Esophagus muscularis mucosa (tissue), 3 donors: ENCODE measurements at regions not wholly inside any gene's neighbourhood (a gene's known extent, or its start where the extent isn't known, plus 50 kb on each side); places are given as distances from the start of the nearest gene placed in this dataset.

Experiments
- POLR2AphosphoS5 ChIP-seq, 2 donors: sonication (generic); formaldehyde crosslinking; IDR thresholded peaks; one replicate each; pipeline ENCODE4 v1.6.1; 2017; ENCODE audit warnings: antibody characterized with exemption in 2 of 2
- TF ChIP-seq, protein P1 (sequence below), 3 experiments: fragments of 200-600 bp in 2 of 3; fragments of 450-650 bp in 1 of 3; sonication (generic) in 2 of 3; IDR thresholded peaks; one replicate each; pipeline ENCODE4 v1.5.1; 2017 to 2019; ENCODE audit warnings: antibody characterized with exemption in 3 of 3, mild to moderate bottlenecking in 2 of 3, moderate library complexity in 1 of 3

DNA sequence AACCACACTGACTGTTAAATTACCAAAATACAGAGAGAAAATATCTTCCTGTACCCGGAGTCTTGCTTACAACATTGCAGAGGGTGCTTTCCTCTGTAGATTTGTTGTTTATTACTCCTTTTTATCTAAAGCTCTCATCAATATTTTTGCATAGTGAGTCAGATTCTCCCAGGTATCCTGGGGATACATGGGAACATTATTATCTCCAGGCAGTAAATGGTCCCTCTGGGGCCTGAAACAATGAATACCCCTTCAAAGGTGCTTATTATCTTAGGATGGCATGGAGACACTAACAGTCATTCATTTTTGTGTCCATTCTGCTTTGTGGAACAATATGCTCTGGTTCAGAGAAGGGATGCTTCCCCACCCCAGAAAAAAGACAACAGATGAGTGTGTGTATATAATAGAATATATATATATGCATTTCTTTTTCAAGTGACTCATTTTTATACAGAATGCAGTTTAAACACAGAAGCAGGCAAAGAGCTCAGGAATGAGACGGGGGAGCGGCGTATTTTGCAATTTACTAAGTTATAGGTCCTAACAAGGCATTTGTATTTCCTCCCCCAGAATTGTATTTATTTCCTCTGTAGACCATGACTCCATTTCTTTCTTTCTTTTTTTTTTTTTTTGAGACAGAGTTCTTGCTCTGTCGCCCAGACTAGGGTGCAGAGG, 424.8 kb upstream of the ZEB2 start:
- TF ChIP-seq, protein P1, sequence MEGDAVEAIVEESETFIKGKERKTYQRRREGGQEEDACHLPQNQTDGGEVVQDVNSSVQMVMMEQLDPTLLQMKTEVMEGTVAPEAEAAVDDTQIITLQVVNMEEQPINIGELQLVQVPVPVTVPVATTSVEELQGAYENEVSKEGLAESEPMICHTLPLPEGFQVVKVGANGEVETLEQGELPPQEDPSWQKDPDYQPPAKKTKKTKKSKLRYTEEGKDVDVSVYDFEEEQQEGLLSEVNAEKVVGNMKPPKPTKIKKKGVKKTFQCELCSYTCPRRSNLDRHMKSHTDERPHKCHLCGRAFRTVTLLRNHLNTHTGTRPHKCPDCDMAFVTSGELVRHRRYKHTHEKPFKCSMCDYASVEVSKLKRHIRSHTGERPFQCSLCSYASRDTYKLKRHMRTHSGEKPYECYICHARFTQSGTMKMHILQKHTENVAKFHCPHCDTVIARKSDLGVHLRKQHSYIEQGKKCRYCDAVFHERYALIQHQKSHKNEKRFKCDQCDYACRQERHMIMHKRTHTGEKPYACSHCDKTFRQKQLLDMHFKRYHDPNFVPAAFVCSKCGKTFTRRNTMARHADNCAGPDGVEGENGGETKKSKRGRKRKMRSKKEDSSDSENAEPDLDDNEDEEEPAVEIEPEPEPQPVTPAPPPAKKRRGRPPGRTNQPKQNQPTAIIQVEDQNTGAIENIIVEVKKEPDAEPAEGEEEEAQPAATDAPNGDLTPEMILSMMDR (IDR thresholded peaks at IDR 0.05): no peak
- no peak for TF ChIP-seq POLR2AphosphoS5 (IDR thresholded peaks at IDR 0.05)
